SIG-M5 treated with dmso at 0.1 percent for 504 hours (cell line): ENCODE measurements at regions not wholly inside any gene's neighbourhood (a gene's known extent, or its start where the extent isn't known, plus 50 kb on each side); places are given as distances from the start of the nearest gene placed in this dataset.
"Not testable (repeated sequence)": the region's sequence is repeated elsewhere in the genome, so short reads cannot be mapped to it uniquely, and the experiment has no call there.

Source experiments
- DNase-seq: peaks from one replicate; lab custom pipeline; 2025; ENCODE audit not compliant: unreplicated experiment; lab: John Stamatoyannopoulos, UW

DNA sequence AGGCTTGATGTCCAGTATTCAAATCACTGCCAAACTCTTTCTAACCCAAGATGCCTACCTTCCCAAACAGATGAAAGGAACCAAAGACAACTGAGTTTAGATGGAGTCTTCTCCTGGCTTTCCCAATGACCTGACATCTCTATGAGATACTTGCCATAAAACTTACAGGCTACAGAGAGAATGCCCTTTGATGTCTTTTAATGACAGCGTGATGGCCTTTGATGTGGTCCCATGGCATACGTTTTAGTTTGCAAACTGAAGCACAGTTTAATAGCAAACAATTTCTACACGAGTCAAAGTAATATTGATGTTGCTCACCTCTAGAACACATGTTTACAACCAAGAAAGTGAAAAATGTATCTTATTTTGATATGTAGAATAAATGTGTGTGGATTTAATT, 73.2 kb downstream of the ZIC4 start:
- no peak for DNase-seq

DNA sequence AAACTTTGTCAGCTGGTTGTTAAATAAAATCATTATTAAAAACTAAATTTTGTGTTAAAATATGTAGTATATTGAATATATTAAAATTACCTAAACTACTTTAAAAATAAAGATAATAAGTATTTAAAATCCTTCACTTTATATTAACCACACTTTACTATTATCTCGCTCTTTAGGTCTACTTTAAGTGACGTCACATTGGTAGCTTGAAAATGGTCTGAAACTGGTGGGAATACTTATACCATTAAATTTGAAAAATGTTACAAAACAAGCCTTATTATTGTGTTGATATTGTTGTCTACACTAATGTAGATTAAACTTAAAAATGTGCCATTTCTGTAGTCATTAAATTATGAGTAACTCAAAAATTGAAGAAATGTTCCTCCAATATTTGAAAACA, 77.6 kb downstream of the ZIC4 start:
- no peak for DNase-seq

DNA sequence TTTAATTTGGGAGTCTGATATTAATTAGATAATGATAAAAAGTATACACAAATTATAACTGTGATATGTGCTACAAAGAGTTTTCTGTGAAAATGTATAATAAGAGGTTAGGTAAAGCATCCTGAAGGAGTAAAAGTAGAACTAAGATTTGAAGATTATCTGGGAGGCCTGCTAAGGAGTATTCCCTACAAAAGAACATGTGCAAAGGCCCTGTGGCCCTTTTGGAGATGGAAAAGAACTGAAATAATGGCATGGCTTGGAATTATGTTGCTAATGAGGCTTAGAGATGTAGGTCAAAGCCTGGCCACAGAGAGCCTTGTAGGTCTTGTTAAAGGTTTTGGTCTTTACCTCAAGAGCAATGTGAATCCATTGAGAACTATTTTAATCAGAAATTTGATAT, 82.0 kb downstream of the ZIC4 start:
- no peak for DNase-seq

DNA sequence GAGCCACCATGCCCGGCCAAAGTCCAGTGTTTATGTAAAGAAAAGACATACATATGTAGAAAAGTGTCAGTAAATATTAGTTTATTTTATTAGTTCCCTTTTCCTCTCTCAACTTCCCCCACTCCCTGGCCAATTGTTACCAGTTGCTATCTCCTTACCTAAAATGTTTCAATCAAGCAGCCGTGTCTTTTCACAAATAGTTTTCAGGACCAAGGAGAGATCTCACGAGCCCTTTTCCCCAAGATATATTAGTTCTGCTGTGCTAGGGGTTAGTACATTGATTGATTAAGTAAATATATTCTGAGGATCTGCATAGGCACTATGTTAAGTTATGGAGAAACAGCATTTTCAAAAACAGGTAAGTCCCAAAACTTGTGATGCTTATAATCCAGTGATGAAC, 87.4 kb downstream of the ZIC4 start:
- no peak for DNase-seq

DNA sequence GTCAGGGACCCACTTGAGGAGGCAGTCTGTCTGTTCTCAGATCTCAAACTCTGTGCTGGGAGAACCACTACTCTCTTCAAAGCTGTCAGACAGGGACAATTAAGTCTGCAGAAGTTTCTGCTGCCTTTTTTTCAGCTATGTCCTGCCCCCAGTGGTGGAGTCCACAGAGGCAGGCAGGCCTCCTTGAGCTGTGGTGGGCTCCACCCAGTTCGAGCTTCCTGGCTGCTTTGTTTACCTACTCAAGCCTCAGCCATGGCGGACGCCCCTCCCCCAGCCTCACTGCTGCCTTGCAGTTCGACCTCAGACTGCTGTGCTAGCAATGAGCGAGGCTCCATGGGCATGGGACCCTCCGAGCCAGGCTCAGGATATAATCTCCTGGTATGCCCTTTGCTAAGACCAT, 89.3 kb downstream of the ZIC4 start:
- not testable (repeated sequence) for DNase-seq

DNA sequence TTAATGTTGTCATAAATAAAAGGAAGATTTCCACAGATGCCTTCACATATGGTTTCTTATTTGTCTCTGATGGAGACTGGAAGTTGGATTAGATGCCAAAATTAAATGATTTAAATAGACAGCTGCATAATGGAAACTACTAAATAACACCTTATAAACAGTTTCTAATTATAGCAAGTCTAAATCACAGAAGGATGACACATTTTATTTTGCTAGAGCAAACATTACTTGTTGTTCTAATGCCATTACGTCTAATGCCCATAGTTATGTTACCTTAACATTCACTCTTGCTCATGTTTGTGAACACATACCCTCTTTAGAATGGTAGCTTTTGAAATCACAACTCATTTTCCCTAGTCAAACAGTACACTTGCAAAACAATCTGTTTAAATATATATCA, 92.8 kb downstream of the ZIC4 start:
- no peak for DNase-seq

DNA sequence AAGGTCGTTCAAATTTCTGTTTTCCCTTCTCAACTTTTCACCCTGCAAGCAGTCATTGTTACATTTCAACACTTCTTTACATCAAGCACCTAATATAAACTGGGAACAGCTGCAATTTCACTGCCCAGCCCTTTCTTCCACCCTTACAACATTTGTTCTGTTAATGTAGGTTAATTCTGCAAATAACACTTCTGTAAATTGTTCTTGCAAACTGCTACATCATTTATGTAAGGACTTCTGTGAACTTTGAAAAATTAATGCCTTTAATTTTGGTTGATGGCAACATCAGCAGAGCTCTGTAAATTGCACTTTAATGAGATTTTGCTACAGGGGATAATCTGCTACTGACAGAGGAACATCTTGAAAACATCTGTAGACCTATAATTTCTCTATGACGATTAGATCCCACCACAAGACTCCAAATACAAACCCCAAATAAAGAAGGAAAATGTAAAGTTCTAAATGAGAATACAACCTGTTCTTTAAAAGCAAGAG, 93.5 kb downstream of the ZIC4 start:
- no peak for DNase-seq

DNA sequence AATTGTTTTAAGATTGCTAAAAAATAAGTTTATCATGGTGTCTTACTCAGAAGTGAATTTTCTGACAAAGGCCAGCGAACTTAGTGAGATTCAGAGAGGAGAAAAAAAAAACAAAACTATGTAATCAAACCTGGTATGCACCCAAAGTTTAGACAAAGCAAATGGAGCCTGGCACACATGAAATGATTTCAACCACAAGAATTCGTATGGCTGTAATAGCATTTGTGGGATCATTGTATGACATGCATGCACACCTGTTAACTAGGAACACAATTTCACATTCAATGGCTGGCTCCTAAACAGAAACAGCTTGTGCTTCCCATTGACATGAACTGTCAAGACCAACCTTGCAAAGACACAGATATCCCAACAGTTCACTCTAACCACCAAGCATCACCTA, 94.6 kb downstream of the ZIC4 start:
- no peak for DNase-seq

DNA sequence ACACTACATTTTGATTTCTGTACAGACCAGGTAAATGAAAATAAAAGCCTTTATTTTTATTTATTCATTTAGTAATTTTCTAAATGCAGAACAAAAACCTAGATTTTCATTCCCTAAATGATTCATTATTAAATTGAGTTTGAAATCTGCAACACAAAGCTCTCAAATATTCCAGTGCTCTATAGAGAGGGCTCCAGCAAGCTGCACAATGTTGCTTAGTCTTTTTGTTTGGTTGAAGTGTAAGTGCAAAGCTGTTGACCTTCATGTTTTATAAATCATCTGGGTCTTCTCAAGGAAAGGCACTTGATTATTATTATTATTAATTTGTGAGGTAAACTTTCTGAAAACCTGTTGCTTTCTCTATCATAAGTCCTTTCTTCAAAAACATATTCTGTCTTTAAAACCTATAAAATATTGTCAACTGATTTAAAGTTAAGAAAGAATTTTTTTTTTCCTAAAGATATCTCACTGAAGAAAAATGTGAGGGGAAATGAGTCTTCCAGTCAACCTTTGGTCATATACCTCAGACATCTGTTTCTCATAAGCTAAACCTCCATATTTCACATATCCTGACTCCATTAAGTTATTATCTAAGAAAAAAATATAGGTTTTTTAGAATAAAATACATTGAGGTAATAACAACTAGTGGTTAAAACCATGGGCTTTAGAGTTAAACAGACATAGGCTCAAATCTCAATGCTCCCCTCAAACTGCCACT, 100.7 kb downstream of the ZIC4 start:
- no peak for DNase-seq

DNA sequence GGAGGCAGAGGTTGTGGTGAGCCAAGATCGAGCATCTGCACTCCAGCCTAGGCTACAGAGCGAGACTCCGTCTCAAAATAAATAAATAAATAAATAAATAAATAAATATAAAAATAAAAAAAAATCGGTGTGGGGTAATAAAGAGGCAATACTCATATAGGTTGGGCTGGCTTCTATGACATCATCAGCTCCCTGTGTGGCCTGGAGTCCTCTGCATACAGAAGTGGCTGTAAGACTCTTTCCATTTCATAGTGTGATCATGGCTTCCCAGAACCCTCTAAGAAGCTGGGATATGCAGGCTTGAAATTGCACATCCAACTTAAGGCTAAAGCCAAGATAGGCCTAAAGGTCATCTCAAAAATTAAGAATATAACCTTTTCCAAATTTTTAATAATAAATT, 101.6 kb downstream of the ZIC4 start:
- DNase-seq, result no peak

DNA sequence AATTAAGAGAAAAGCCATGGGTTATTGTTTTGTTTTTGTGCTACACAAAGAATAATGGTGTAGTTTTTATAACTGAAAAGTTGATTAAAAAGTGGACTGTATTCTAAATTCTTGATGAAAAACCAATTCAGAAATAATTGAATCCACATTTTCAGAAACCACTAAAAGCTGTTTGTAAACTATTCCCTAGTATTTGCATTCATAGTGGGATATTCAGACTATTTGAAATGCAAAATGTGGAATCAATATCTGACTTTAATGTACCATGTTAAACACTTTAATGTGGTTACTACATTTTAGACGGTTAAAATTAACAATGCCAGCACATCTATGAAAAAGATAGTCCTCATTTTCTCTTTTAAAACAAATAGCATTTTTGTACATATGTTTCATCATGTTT, 104.6 kb downstream of the ZIC4 start:
- no peak for DNase-seq

DNA sequence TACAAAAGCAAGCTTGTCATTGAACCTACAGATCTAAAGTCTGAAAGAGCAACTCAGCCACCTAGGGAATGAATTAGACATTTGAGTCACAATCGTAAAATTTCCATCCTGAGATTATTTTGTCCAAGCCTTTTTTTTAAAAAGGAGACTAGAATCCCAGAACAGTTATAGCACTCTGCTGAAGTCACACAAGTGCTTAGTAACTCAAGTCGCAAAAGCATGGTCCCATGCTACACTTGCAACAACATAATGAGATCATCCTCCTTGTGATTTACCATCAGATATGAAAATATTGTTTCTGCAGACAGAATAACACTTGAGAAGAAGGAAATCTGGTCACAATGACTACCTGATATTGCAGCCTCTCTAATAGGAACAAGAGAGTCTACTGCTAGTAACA, 106.7 kb downstream of the ZIC4 start:
- DNase-seq, result no peak

DNA sequence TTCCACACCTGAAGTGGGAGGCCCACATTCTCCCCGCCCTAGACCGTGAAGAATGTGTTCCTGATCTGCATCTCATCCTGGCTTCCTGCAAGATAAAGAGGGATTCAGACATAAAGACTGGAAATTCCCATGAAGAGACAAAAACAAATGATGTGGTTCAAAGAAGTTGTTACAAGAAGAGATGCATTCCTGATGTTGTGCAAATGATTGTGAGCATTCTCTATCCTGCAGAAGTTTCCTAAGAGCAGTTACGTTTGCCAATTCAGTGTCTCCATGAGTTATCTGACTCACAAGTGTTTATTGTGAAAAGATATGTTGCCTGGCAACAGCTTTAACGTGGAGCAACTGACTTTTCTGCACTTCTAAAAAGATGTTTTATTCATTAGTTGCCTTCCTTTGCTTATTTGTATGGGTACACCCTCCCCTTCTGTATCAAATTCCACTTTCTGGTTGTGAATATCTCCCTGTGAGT, 107.8 kb downstream of the ZIC4 start:
- no peak for DNase-seq

DNA sequence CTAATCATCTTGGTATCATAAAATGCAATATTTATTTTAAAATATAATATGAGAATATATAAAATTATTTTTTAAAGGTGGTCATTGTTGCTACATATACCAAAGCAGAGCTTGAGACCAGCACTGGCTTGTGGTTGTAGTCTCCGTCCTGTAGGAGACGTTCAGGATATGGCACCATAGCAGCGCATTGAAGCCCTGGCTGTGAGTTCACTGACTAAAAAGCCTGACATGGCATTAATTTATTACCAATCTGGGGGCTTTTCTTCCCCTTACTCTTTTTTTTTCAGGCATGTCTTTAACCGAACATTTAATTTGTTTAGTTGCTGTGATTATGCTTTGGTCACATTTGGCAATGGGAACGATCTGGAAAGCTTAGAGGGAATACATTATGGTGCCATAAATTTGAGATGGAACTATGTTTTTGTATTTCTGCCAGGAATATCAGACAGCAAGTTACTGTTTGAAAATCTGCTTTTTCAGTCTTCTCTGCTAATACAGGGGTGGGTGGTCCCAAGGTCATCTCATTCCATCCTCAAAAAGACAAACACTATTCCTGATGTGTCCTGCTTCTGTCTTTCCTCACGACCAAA, 108.5 kb downstream of the ZIC4 start:
- no peak for DNase-seq

DNA sequence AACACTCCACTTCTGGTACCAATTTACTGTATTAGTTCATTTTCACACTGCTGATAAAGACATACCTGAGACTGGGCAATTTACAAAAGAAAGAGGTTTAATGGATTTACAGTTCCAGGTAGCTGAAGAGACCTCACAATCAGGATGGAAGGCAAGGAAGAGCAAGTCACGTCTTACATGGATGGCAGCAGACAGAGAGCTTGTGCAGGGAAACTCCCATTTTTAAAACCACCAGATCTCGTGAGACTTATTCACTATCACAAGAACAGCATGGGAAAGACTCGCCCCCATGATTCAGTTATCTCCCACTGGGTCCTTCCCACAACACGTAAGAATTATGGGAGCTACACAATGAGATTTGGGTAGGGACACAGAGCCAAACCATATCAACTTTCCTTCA, 119.0 kb downstream of the ZIC4 start:
- not testable (repeated sequence) for DNase-seq

DNA sequence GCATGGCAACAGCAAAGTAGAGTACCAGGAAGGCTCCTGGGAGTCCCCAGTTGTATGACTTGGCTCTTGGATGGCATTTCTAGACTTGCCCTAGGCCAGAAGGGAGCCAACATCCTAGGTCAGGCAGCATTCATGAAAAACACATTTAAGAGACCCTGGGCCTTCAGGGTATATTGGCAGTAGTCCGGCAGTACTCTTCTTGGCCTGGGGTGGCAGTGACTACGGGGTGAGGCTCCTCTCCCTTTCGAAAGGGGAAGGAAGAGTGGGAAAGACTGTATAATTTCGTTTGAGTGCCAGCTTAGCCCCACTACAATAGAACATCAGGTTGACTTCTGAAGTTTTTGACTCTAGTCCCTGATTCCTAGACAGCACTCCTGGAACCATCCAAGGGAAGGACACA, 136.4 kb downstream of the ZIC4 start:
- DNase-seq, result no peak

DNA sequence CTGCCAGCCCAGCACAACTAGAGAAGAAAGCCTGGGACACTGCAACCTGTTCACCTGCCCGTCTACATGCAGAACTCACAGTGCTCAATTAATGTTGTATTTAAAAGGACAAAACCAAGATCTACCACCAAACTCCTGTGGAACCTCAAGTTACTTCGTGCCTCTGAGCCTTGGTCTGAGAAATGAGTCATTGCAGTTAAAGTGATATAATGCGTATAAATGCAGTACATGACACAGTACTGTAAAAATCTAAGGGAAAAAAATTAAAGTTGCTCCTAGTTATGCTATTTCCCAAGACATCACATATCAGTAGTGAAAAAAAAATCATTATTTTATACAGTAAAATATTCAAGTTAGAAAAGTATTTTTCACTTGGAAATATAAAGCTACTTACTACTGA, 138.9 kb downstream of the ZIC4 start:
- no peak for DNase-seq

DNA sequence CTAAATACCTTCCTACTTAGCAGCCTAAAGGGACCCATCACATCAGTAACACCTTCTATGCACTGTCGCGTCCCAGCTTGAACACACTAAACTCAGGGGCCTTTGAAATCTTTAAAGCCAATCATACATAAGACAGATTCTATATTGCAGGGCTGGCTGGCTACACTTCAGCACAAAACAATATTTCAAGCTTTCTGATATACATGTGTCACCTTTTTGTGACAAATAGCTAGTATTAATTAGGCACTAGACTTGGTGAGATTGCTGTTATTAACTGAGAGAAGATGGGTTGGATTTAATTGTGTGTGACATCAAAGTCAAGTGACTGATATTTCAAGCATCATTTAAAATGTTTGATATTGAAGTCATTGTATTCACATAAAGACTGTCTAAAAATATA, 148.4 kb downstream of the ZIC4 start:
- DNase-seq, result no peak

DNA sequence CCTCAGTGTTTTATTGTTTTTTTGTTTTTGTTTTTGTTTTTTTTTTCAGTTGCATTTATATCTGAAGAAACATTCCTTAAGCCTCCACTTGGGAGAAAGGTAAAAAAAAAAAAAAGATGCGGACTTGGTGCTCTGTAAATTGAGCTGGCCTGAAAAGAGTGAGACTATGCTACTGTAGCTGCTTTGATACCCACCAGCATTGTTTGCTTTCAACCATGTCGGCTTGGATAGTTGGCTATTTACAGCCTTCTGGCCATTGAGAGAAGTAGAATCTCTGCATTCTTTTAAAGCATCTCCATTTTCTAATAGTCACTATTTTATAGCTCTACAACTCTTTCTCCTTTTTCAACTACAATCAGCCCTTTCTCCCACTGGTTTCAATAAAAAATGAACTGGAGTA, 149.6 kb downstream of the ZIC4 start:
- no peak for DNase-seq

DNA sequence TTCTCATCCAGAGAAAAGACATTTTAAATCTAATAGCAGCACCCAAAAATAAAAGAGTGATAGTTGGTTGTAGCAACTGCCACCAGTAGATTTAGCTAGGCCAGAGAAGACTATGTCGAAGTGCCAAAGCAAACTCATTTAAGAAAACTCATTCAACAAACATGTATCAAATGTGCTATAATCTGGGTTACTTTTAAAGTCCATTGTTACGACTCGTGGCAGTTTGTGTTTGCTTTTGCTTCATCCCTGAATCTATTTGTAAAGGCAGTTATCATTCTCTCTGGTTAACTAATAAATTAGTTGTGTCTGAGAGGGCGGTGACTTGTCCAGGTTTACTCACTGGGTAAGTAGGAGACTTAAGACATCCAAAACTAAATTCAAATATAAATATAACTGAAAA, 159.4 kb downstream of the ZIC4 start:
- no peak for DNase-seq

DNA sequence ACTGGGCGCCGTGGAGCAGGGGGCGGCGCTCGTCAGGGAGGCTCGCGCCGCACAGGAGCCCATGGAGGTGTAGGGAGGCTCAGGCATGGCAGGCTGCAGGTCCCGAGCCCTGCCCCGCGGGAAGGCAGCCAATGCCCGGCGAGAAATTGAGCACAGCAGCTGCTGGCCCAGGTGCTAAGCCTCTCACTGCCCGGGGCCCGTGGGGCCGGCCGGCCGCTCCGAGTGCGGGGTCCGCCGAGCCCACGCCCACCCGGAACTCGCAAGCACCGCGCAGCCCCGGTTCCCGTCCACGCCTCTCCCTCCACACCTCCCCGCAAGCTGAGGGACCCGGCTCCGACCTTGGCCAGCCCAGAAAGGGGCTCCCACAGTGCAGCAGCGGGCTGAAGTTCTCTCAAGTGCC, 160.7 kb downstream of the ZIC4 start:
- not testable (repeated sequence) for DNase-seq

DNA sequence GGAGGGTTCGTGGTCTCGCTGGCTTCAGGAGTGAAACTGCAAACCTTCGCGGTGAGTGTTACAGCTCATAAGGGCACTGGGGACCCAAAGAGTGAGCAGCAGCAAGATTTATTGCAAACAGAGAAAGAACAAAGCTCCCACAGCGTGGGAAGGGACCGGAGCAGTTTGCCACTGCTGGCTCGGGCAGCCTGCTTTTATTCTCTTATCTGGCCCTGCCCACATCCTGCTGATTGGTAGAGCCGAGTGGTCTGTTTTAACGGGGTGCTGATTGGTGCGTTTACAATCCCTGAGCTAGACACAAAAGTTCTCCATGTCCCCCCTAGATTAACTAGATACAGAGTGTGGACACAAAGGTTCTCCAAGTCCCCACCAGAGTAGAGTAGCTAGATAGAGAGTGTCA, 161.3 kb downstream of the ZIC4 start:
- DNase-seq, result not testable (repeated sequence)

DNA sequence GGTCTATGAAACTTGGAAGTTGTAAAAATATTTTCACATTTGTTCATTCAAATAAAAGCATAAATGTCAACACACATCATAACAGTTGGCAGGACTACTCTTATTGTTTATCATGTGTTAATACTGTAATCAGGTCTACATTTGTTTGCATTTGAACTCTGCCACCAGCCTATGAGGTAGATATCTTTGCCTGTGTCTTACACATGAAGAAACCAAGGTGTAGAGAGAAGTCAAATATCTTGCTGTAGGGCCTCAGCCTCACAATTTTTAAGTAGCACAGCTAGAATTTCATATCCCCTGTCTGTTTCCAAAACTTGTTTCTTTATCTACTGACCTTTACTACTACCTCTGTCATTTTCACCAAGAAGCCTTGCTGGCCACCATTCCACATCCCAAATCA, 161.9 kb downstream of the ZIC4 start:
- DNase-seq, result no peak
